Neural progenitor cell (in vitro differentiated cells): ENCODE measurements at regions not wholly inside any gene's neighbourhood (a gene's known extent, or its start where the extent isn't known, plus 50 kb on each side); places are given as distances from the start of the nearest gene placed in this dataset.

Source experiments
- DNase-seq: peaks from one replicate; pipeline ENCODE4 v3.0.0-alpha.2; 2016; ENCODE audit warnings: low spot score
- H2AFZ ChIP-seq: fragments of 200-600 bp; sonication (generic); replicated peaks from 2 replicates; pipeline ENCODE4 v1.6.1; 2016; ENCODE audit warnings: antibody characterized with exemption
- H3F3A ChIP-seq: fragments of 200-600 bp; sonication (generic); 2 replicates; pipeline ENCODE4 v1.6.1; 2016; ENCODE audit warnings: antibody characterized with exemption, low read depth
- H3K27ac ChIP-seq: fragments of 200-600 bp; sonication (generic); 2 replicates; pipeline ENCODE4 v1.5.1; 2016; ENCODE audit warnings: mild to moderate bottlenecking
- H3K27me3 ChIP-seq: fragments of 200-600 bp; sonication (generic); 2 replicates; pipeline ENCODE4 v1.6.1; 2016; ENCODE audit warnings: mild to moderate bottlenecking, moderate library complexity
- H3K36me3 ChIP-seq: fragments of 200-600 bp; sonication (generic); 2 replicates; pipeline ENCODE4 v1.5.1; 2016
- H3K4me1 ChIP-seq: fragments of 200-600 bp; sonication (generic); 2 replicates; pipeline ENCODE4 v1.6.1; 2016; ENCODE audit warnings: mixed run types
- H3K4me2 ChIP-seq: fragments of 200-600 bp; sonication (generic); 2 replicates; pipeline ENCODE4 v1.6.1; 2016
- H3K4me3 ChIP-seq: fragments of 200-600 bp; sonication (generic); 2 replicates; pipeline ENCODE4 v1.5.1; 2016
- H3K79me2 ChIP-seq: fragments of 200-600 bp; sonication (generic); 2 replicates; pipeline ENCODE4 v1.6.1; 2016; ENCODE audit warnings: low read depth
- H3K9ac ChIP-seq: fragments of 200-600 bp; sonication (generic); 2 replicates; pipeline ENCODE4 v1.6.1; 2016
- H3K9me3 ChIP-seq: fragments of 200-600 bp; sonication (generic); 2 replicates; pipeline ENCODE4 v1.5.1; 2016; ENCODE audit warnings: low read depth
- H4K20me1 ChIP-seq: fragments of 200-600 bp; sonication (generic); 2 replicates; pipeline ENCODE4 v1.6.1; 2016; ENCODE audit warnings: low read depth
- H3K27ac Mint-ChIP-seq: 3 replicates; pipeline ENCODE4 v1.8.0; 2021; ENCODE audit warnings: mixed read lengths
- H3K27me3 Mint-ChIP-seq: 2 replicates; pipeline ENCODE4 v1.8.0; 2022; ENCODE audit warnings: low read depth, mild to moderate bottlenecking, inconsistent platforms, moderate library complexity, mixed read lengths; ENCODE audit not compliant: insufficient read depth
- H3K36me3 Mint-ChIP-seq: 3 replicates; pipeline ENCODE4 v1.8.0; 2021; ENCODE audit warnings: mixed read lengths
- H3K4me1 Mint-ChIP-seq: 3 replicates; pipeline ENCODE4 v1.8.0; 2021; ENCODE audit warnings: mixed read lengths
- H3K4me3 Mint-ChIP-seq: 3 replicates; pipeline ENCODE4 v1.8.0; 2021; ENCODE audit warnings: mild to moderate bottlenecking, moderate library complexity, mixed read lengths
- H3K9me3 Mint-ChIP-seq: 3 replicates; pipeline ENCODE4 v1.8.0; 2020; ENCODE audit warnings: mixed read lengths
- CTCF ChIP-seq: fragments of 200-600 bp; sonication (generic); IDR thresholded peaks from 2 replicates; pipeline ENCODE4 v1.5.1; 2017; ENCODE audit warnings: antibody characterized with exemption, mild to moderate bottlenecking
- EZH2 ChIP-seq: fragments of 200-600 bp; sonication (generic); IDR thresholded peaks from 2 replicates; pipeline ENCODE4 v1.6.1; 2017; ENCODE audit warnings: antibody characterized with exemption, mild to moderate bottlenecking, moderate library complexity
- EZH2phosphoT487 ChIP-seq: fragments of 200-600 bp; sonication (generic); IDR thresholded peaks from 2 replicates; pipeline ENCODE4 v1.6.1; 2017; ENCODE audit warnings: antibody characterized with exemption

DNA sequence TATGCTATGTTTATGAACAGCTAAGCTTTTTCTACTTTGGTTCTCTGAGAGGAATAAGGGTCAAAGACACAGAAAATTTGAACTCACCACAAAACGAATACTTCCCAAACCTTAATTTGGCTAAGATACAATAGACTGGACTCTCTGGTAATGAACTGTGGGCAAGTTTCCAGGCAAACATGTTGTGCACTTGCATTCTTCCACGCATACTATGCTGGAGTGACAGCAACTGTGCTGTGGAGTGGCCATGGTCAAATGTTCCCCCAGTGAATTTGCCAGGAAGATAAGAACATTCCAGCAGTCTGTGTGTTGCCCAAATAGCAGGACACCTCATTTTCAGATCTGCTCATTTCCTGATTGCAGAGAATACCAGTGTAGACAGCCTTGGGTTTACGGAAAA lies 275.3 kb upstream of the IL12B start:
- H4K20me1 ChIP-seq: no peaks in the 10 kb centered on the region
- H2AFZ ChIP-seq: no peak overlapping the region
- no peaks in the 10 kb centered on the region for H3F3A ChIP-seq
- H3K4me1 Mint-ChIP-seq: no peaks in the 10 kb centered on the region
- H3K79me2 ChIP-seq: no peaks in the 10 kb centered on the region
- H3K27me3 ChIP-seq: no peaks in the 10 kb centered on the region
- H3K27ac Mint-ChIP-seq: no peak overlapping the region
- no peak overlapping the region for H3K27ac ChIP-seq
- TF ChIP-seq EZH2: no peak
- no peaks in the 10 kb centered on the region for H3K36me3 ChIP-seq
- H3K36me3 Mint-ChIP-seq: no peaks in the 10 kb centered on the region
- H3K4me3 Mint-ChIP-seq: no peak overlapping the region
- H3K9ac ChIP-seq: no peak overlapping the region
- H3K4me2 ChIP-seq: no peak overlapping the region
- H3K9me3 Mint-ChIP-seq: peaks cover 15% of the 10 kb centered on the region
- H3K27me3 Mint-ChIP-seq: no peaks in the 10 kb centered on the region
- no peak overlapping the region for H3K4me3 ChIP-seq
- no peaks in the 10 kb centered on the region for H3K4me1 ChIP-seq
- no peak for DNase-seq
- no peaks in the 10 kb centered on the region for H3K9me3 ChIP-seq

DNA sequence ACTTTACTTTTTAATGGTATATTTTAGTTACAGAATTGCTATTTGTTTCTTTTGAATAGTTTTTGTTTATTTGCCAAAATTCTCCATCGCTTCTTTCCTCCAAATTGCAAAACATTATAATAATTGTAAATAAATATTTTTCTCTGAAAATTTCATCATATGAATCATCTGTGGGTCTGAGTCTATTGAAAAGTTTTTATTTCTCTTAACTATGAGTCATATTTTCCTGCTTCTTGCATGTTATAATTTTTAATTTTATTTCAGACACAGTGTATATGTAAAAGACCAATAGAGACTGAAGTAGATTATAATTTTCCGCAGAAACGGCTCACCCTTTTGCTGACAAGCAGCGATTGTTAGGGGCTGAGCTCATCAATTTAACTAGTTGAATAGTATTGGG lies 279.1 kb upstream of the IL12B start:
- Histone ChIP-seq H3K79me2 (no peaks in the 10 kb centered on the region), H3K9me3 (no peaks in the 10 kb centered on the region), H3K4me2 (no peak overlapping the region), H4K20me1 (no peaks in the 10 kb centered on the region), H3K9ac (no peak overlapping the region), H3F3A (no peaks in the 10 kb centered on the region), H2AFZ (no peak overlapping the region), H3K36me3 (no peaks in the 10 kb centered on the region), H3K27me3 (no peaks in the 10 kb centered on the region), H3K27ac (no peak overlapping the region), H3K4me3 (no peak overlapping the region), H3K4me1 (no peaks in the 10 kb centered on the region)
- Mint-ChIP-seq H3K9me3 (peaks cover 2% of the 10 kb centered on the region), H3K4me1 (no peaks in the 10 kb centered on the region), H3K27me3 (peaks cover 3% of the 10 kb centered on the region), H3K36me3 (no peaks in the 10 kb centered on the region), H3K27ac (no peak overlapping the region), H3K4me3 (no peak overlapping the region)
- no peak for DNase-seq
- TF ChIP-seq EZH2phosphoT487 (no peak), CTCF (no peak), EZH2 (no peak)

DNA sequence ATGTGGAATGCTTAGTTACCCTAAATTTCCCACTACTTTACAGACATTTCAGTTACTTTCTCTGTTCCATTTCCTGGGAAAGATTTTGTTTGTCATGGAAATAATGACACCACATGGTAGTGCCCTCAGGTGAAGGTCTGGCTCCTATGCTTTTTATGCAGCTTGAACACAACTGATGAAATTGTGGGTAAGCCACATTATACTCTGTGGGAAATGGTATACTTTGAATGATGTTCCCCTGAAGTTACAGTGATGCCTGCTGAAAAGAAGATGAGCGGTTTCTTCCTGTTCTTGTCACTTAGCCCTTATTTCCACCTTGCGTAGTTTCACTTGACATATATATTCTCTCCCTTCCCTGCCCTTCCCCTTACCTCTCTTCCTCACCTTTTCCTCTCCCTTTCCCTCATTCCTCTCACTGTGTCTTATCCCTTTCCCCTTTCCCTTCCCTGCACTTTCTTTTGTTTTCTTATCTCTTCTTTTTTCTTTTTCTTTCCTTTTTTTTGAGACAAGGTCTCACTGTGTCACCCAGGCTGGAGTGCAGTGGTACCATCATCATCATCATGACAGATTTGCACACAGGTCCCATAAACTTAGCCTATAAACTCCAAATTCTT lies 280.8 kb upstream of the IL12B start:
- H3K36me3 Mint-ChIP-seq: no peaks in the 10 kb centered on the region
- H3F3A ChIP-seq: no peaks in the 10 kb centered on the region
- H3K36me3 ChIP-seq: no peaks in the 10 kb centered on the region
- no peak overlapping the region for H3K4me2 ChIP-seq
- no peaks in the 10 kb centered on the region for H3K79me2 ChIP-seq
- DNase-seq: no peak
- no peak overlapping the region for H3K4me3 ChIP-seq
- H3K4me3 Mint-ChIP-seq: no peak overlapping the region
- peaks cover 3% of the 10 kb centered on the region for H3K27me3 Mint-ChIP-seq
- peaks cover 2% of the 10 kb centered on the region for H3K9me3 Mint-ChIP-seq
- no peaks in the 10 kb centered on the region for H3K27me3 ChIP-seq
- no peak overlapping the region for H3K27ac Mint-ChIP-seq
- no peak overlapping the region for H3K9ac ChIP-seq
- no peaks in the 10 kb centered on the region for H3K9me3 ChIP-seq
- no peaks in the 10 kb centered on the region for H3K4me1 ChIP-seq
- H2AFZ ChIP-seq: no peak overlapping the region
- TF ChIP-seq EZH2 (no peak), EZH2phosphoT487 (no peak), CTCF (no peak)
- H4K20me1 ChIP-seq: no peaks in the 10 kb centered on the region
- H3K27ac ChIP-seq: no peak overlapping the region
- H3K4me1 Mint-ChIP-seq: no peaks in the 10 kb centered on the region

DNA sequence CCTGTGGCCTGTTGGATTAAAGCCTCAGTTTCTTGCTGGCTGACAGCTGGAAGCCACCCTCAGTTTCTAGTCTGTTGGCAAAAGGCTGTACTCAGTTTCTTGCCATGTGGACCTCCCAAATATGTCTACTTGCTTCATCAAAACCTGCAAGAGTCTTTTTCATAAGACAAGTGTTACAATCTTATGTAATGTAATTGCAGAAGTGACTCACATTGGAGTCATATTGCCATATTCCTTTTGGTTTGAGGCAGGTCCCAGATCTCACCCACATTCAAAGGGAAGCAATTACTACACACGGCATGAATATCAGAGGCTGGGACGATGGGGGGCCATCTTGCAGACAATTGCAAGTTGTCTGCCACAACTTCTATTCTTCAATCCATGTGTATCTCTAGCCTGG lies 286.7 kb upstream of the IL12B start:
- H3K4me1 ChIP-seq: no peaks in the 10 kb centered on the region
- TF ChIP-seq EZH2phosphoT487 (no peak), CTCF (no peak), EZH2 (no peak)
- no peaks in the 10 kb centered on the region for H3K9me3 ChIP-seq
- Mint-ChIP-seq H3K36me3 (no peaks in the 10 kb centered on the region), H3K4me1 (peaks cover 5% of the 10 kb centered on the region), H3K4me3 (no peak overlapping the region), H3K27ac (no peak overlapping the region), H3K9me3 (peaks cover 8% of the 10 kb centered on the region), H3K27me3 (no peaks in the 10 kb centered on the region)
- no peak overlapping the region for H2AFZ ChIP-seq
- H3K4me2 ChIP-seq: no peak overlapping the region
- no peak for DNase-seq
- no peak overlapping the region for H3K9ac ChIP-seq
- H3K4me3 ChIP-seq: no peak overlapping the region
- no peak overlapping the region for H3K27ac ChIP-seq
- no peaks in the 10 kb centered on the region for H3K27me3 ChIP-seq
- no peaks in the 10 kb centered on the region for H3K36me3 ChIP-seq
- no peaks in the 10 kb centered on the region for H3F3A ChIP-seq
- no peaks in the 10 kb centered on the region for H4K20me1 ChIP-seq
- H3K79me2 ChIP-seq: no peaks in the 10 kb centered on the region
